ENCODE measurements at regions not wholly inside any gene's neighbourhood (a gene's known extent, or its start where the extent isn't known, plus 50 kb on each side); places are given as distances from the start of the nearest gene placed in this dataset.
"Not testable (repeated sequence)": the region's sequence is repeated elsewhere in the genome, so short reads cannot be mapped to it uniquely, and the experiment has no call there.

DNA sequence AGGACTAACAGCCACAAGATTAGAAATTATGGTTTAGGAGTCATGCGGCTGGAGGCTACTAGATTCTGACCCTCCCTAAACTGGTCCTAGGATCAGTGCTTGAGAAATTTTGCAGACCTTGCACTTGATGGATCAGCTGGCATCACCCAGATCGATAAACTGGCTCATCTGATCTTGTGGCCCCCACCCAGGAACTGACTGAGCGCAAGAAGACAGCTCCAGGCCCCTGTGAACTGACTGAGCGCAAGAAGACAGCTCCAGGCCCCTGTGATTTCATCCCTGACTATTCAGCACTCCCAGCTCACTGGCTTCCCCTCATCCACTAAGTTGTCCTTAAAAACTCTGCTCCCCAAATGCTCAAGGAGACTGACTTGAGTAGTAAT lies 67.8 kb downstream of the MRPL36 start:
- not testable (repeated sequence) for H3K36me3 ChIP-seq (ENCODE audit: control insufficient read depth in 3 of 3, insufficient read depth in 3 of 3, low read length in 3 of 3); H3K27ac ChIP-seq (ENCODE audit: low read depth, low read length); H3K9me3 ChIP-seq (ENCODE audit: control insufficient read depth in 3 of 3, low read length in 3 of 3); H3K4me3 ChIP-seq (ENCODE audit: low read length in 3 of 3); H3K4me1 ChIP-seq (ENCODE audit: control insufficient read depth in 3 of 3, insufficient read depth in 3 of 3, low read length in 3 of 3); H3K9ac ChIP-seq (ENCODE audit: low read depth in 1 of 3, low read length in 3 of 3)
- H3K27me3 ChIP-seq (ENCODE audit: control insufficient read depth in 3 of 3, insufficient read depth in 3 of 3, low read length in 3 of 3): peaks cover 6 to 23% (median 9%) of the 10 kb centered on the region in 3 donors

GRCh38 chr5:1731091-1731639 lies 68.5 kb downstream of the MRPL36 start:
- H3K4me1 ChIP-seq (ENCODE audit: control insufficient read depth in 3 of 3, insufficient read depth in 3 of 3, low read length in 3 of 3): no peaks in the 10 kb centered on the region
- H3K27ac ChIP-seq (ENCODE audit: low read depth, low read length): no peak overlapping the region
- no peak overlapping the region for H3K4me3 ChIP-seq (ENCODE audit: low read length in 3 of 3)
- peaks cover 7 to 23% (median 9%) of the 10 kb centered on the region in 3 donors for H3K27me3 ChIP-seq (ENCODE audit: control insufficient read depth in 3 of 3, insufficient read depth in 3 of 3, low read length in 3 of 3)
- H3K36me3 ChIP-seq (ENCODE audit: control insufficient read depth in 3 of 3, insufficient read depth in 3 of 3, low read length in 3 of 3): no peaks in the 10 kb centered on the region
- no peak overlapping the region for H3K9ac ChIP-seq (ENCODE audit: low read depth in 1 of 3, low read length in 3 of 3)
- no peaks in the 10 kb centered on the region for H3K9me3 ChIP-seq (ENCODE audit: control insufficient read depth in 3 of 3, low read length in 3 of 3)

GRCh38 chr5:1730487-1730847 lies 69.2 kb downstream of the MRPL36 start:
- no peak overlapping the region for H3K4me3 ChIP-seq (ENCODE audit: low read length in 3 of 3)
- H3K4me1 ChIP-seq (ENCODE audit: control insufficient read depth in 3 of 3, insufficient read depth in 3 of 3, low read length in 3 of 3): no peaks in the 10 kb centered on the region
- no peaks in the 10 kb centered on the region for H3K9me3 ChIP-seq (ENCODE audit: control insufficient read depth in 3 of 3, low read length in 3 of 3)
- H3K27me3 ChIP-seq (ENCODE audit: control insufficient read depth in 3 of 3, insufficient read depth in 3 of 3, low read length in 3 of 3): peaks cover 9 to 23% (median 12%) of the 10 kb centered on the region in 3 donors
- no peak overlapping the region for H3K9ac ChIP-seq (ENCODE audit: low read depth in 1 of 3, low read length in 3 of 3)
- no peaks in the 10 kb centered on the region for H3K36me3 ChIP-seq (ENCODE audit: control insufficient read depth in 3 of 3, insufficient read depth in 3 of 3, low read length in 3 of 3)
- H3K27ac ChIP-seq (ENCODE audit: low read depth, low read length): no peak overlapping the region

DNA sequence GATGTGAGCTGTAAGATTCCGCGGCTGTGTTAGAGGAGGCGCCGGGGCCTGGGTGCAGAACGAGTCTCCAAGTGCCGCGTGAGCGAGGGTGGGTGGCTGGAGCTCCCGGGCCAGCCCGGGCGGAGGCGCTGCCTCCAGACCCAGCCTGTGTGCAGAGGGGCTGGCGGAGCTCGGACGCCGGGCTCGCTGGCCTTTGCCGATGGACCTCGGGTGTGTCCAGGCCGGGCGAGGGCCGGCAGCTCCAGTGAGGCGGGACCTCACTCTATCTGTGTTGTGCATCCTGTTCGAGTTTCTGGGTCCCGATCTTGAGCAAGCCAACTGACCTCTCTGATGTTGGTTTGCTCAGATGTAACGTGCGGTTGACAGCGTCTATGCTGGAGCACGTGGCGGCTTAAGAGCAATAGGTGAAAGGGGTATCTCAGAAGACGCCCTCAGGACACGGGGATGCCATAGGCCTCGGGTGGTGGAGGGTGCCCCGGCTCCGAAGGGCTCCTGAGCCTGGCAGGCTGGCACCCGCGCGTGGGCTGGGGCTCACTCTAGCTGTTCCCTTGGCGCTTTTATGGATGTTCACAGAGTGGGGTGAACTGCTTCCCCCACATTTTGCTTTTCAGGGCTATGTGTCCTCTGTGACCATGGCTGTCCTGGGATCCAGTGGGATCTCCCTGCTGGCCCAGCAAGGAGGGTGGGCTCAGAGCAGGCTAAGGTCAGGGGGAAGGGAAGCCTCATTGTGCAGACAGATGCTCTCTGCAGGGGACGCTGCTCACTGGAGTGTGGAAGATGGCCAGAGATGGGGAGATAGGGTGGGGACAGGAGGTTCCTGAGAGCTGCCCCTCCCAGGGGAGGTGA lies 69.8 kb downstream of the MRPL36 start:
- Histone ChIP-seq H3K4me3 (ENCODE audit: low read length in 3 of 3) (no peak overlapping the region), H3K4me1 (ENCODE audit: control insufficient read depth in 3 of 3, insufficient read depth in 3 of 3, low read length in 3 of 3) (no peaks in the 10 kb centered on the region), H3K27ac (ENCODE audit: low read depth, low read length) (no peak overlapping the region), H3K9ac (ENCODE audit: low read depth in 1 of 3, low read length in 3 of 3) (no peak overlapping the region), H3K36me3 (ENCODE audit: control insufficient read depth in 3 of 3, insufficient read depth in 3 of 3, low read length in 3 of 3) (no peaks in the 10 kb centered on the region), H3K9me3 (ENCODE audit: control insufficient read depth in 3 of 3, low read length in 3 of 3) (no peaks in the 10 kb centered on the region), H3K27me3 (ENCODE audit: control insufficient read depth in 3 of 3, insufficient read depth in 3 of 3, low read length in 3 of 3) (peaks cover 9 to 23% (median 12%) of the 10 kb centered on the region in 3 donors)

- no peak overlapping the region for H3K27ac ChIP-seq (ENCODE audit: low read depth, low read length)
- no peaks in the 10 kb centered on the region for H3K4me1 ChIP-seq (ENCODE audit: control insufficient read depth in 3 of 3, insufficient read depth in 3 of 3, low read length in 3 of 3)
- no peak overlapping the region for H3K9ac ChIP-seq (ENCODE audit: low read depth in 1 of 3, low read length in 3 of 3)
- no peak overlapping the region for H3K4me3 ChIP-seq (ENCODE audit: low read length in 3 of 3)
- peaks cover 13 to 23% (median 17%) of the 10 kb centered on the region in 3 donors for H3K27me3 ChIP-seq (ENCODE audit: control insufficient read depth in 3 of 3, insufficient read depth in 3 of 3, low read length in 3 of 3)
- no peaks in the 10 kb centered on the region for H3K9me3 ChIP-seq (ENCODE audit: control insufficient read depth in 3 of 3, low read length in 3 of 3)
- H3K36me3 ChIP-seq (ENCODE audit: control insufficient read depth in 3 of 3, insufficient read depth in 3 of 3, low read length in 3 of 3): no peaks in the 10 kb centered on the region
Measured at GRCh38 chr5:1728846-1729245, 70.8 kb downstream of the MRPL36 start.

- no peaks in the 10 kb centered on the region for H3K36me3 ChIP-seq (ENCODE audit: control insufficient read depth in 3 of 3, insufficient read depth in 3 of 3, low read length in 3 of 3)
- H3K9me3 ChIP-seq (ENCODE audit: control insufficient read depth in 3 of 3, low read length in 3 of 3): no peaks in the 10 kb centered on the region
- no peak overlapping the region for H3K9ac ChIP-seq (ENCODE audit: low read depth in 1 of 3, low read length in 3 of 3)
- peaks cover 9 to 19% (median 16%) of the 10 kb centered on the region in 3 donors for H3K27me3 ChIP-seq (ENCODE audit: control insufficient read depth in 3 of 3, insufficient read depth in 3 of 3, low read length in 3 of 3)
- no peak overlapping the region for H3K27ac ChIP-seq (ENCODE audit: low read depth, low read length)
- H3K4me3 ChIP-seq (ENCODE audit: low read length in 3 of 3): no peak overlapping the region
- H3K4me1 ChIP-seq (ENCODE audit: control insufficient read depth in 3 of 3, insufficient read depth in 3 of 3, low read length in 3 of 3): no peaks in the 10 kb centered on the region
Measured at GRCh38 chr5:1727571-1727970, 72.1 kb downstream of the MRPL36 start.

DNA sequence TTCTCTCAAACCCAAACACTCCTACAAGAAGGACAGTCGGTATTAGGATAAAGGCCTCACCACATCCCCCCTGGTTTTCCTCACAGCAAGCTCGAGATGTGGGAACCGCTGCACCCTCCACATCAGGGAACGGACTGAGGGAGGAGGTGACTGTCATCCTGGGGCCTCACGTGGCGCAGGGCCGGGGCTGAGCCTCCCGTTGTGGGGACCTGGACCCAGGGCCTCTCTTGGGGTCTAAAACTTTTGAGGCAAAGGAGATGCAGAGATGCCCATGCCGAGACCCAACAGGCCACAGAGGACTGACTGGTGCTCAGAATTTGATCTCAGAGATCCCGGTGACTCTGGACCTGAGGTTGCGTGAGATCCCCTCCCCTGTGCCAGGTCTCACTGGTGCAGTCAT lies 72.7 kb downstream of the MRPL36 start:
- Histone ChIP-seq H3K4me1 (ENCODE audit: control insufficient read depth in 3 of 3, insufficient read depth in 3 of 3, low read length in 3 of 3) (no peaks in the 10 kb centered on the region), H3K27ac (ENCODE audit: low read depth, low read length) (no peak overlapping the region), H3K9ac (ENCODE audit: low read depth in 1 of 3, low read length in 3 of 3) (no peak overlapping the region), H3K36me3 (ENCODE audit: control insufficient read depth in 3 of 3, insufficient read depth in 3 of 3, low read length in 3 of 3) (no peaks in the 10 kb centered on the region), H3K27me3 (ENCODE audit: control insufficient read depth in 3 of 3, insufficient read depth in 3 of 3, low read length in 3 of 3) (peaks cover 9 to 19% (median 15%) of the 10 kb centered on the region in 3 donors), H3K4me3 (ENCODE audit: low read length in 3 of 3) (no peak overlapping the region), H3K9me3 (ENCODE audit: control insufficient read depth in 3 of 3, low read length in 3 of 3) (no peaks in the 10 kb centered on the region)

GRCh38 chr5:1726469-1726865 lies 73.2 kb downstream of the MRPL36 start:
- Histone ChIP-seq H3K4me3 (ENCODE audit: low read length in 3 of 3) (no peak overlapping the region), H3K4me1 (ENCODE audit: control insufficient read depth in 3 of 3, insufficient read depth in 3 of 3, low read length in 3 of 3) (no peaks in the 10 kb centered on the region), H3K9ac (ENCODE audit: low read depth in 1 of 3, low read length in 3 of 3) (no peak overlapping the region), H3K9me3 (ENCODE audit: control insufficient read depth in 3 of 3, low read length in 3 of 3) (peaks cover 0 to 2% (median 0%) of the 10 kb centered on the region in 3 donors), H3K36me3 (ENCODE audit: control insufficient read depth in 3 of 3, insufficient read depth in 3 of 3, low read length in 3 of 3) (no peaks in the 10 kb centered on the region), H3K27me3 (ENCODE audit: control insufficient read depth in 3 of 3, insufficient read depth in 3 of 3, low read length in 3 of 3) (peaks cover 9 to 19% (median 15%) of the 10 kb centered on the region in 3 donors), H3K27ac (ENCODE audit: low read depth, low read length) (no peak overlapping the region)

DNA sequence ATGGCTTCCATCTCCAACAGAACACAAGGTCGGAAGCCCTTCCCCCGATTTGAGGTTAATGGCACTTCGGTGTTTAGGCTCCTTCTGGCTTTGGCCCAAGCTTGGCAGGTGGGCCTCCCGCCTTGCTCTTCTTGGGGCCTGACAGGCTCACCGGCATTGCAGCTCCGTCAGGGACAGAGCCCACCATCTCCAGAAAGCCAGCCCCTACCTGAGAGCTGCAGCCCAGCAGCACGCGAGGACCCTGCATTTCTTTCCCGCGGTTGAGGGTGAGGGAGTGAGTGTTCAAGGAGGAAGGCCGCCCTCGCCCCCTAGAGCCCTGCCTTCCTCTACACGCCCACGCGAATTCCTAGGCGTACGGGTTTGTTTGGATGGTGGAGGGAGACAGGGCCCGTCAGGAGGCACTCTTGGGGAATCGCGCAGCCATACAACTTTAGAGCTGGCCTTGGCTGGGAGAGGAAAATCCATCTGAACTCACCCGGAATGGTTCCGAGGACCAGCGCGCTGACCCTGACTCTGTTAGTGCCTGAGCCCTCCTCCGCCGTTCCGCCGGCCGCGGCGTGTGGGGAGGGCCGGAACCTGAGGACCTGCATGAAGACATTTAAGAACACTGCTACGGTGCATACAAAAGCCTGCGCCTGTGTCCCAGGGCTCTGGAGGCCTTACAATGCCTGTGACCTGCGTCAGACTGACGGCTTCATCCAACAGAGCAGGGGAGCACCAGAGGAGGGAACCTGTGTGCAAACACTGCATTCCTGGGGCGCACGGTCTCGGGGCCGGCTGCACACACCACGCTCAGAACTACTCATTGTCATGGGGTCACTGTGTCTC lies 73.8 kb downstream of the MRPL36 start:
- Histone ChIP-seq H3K27ac (ENCODE audit: low read depth, low read length) (no peak overlapping the region), H3K4me3 (ENCODE audit: low read length in 3 of 3) (no peak overlapping the region), H3K9me3 (ENCODE audit: control insufficient read depth in 3 of 3, low read length in 3 of 3) (peaks cover 0 to 2% (median 0%) of the 10 kb centered on the region in 3 donors), H3K4me1 (ENCODE audit: control insufficient read depth in 3 of 3, insufficient read depth in 3 of 3, low read length in 3 of 3) (no peaks in the 10 kb centered on the region), H3K9ac (ENCODE audit: low read depth in 1 of 3, low read length in 3 of 3) (no peak overlapping the region), H3K27me3 (ENCODE audit: control insufficient read depth in 3 of 3, insufficient read depth in 3 of 3, low read length in 3 of 3) (peaks cover 9 to 19% (median 15%) of the 10 kb centered on the region in 3 donors), H3K36me3 (ENCODE audit: control insufficient read depth in 3 of 3, insufficient read depth in 3 of 3, low read length in 3 of 3) (no peaks in the 10 kb centered on the region)

Data from skeletal muscle tissue (tissue), 3 donors.